Body of pancreas (tissue), 4 donors: ENCODE measurements at regions not wholly inside any gene's neighbourhood (a gene's known extent, or its start where the extent isn't known, plus 50 kb on each side); places are given as distances from the start of the nearest gene placed in this dataset.

ENCODE experiments used
- POLR2A ChIP-seq, 3 donors: fragments of 450-650 bp; IDR thresholded peaks; one replicate each; pipeline ENCODE4 v1.6.1; 2016; ENCODE audit warnings: antibody characterized with exemption in 3 of 3, mild to moderate bottlenecking in 2 of 3
- TF ChIP-seq, protein P1 (sequence below), 7 experiments: fragments of 450-650 bp in 4 of 7; fragments of 200-600 bp in 3 of 7; sonication (generic) in 3 of 7; IDR thresholded peaks; one replicate each; pipeline ENCODE4 v1.5.1; 2016 to 2019; ENCODE audit warnings: antibody characterized with exemption in 7 of 7

DNA sequence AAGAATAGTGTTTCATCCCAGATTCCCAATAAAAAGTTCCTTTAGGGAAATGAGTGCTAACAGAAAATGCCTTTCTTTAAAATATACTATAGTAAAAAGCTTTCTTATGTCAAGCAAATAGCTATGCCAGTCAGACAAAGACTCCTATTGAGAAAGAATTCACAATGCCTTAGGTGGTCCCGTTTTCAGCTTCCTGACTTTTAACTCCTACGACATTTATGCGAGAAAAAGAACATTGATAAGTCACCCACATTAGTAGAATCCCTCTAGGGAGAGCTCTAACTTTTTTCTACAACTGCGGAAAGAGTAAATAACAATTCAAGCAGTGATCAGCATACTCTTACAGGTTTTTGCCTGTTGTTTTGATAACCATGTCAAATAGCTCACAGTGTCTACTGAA, 750.8 kb upstream of the ACVR2A start:
- TF ChIP-seq POLR2A (IDR thresholded peaks at IDR 0.05) = no peak
- TF ChIP-seq, protein P1, sequence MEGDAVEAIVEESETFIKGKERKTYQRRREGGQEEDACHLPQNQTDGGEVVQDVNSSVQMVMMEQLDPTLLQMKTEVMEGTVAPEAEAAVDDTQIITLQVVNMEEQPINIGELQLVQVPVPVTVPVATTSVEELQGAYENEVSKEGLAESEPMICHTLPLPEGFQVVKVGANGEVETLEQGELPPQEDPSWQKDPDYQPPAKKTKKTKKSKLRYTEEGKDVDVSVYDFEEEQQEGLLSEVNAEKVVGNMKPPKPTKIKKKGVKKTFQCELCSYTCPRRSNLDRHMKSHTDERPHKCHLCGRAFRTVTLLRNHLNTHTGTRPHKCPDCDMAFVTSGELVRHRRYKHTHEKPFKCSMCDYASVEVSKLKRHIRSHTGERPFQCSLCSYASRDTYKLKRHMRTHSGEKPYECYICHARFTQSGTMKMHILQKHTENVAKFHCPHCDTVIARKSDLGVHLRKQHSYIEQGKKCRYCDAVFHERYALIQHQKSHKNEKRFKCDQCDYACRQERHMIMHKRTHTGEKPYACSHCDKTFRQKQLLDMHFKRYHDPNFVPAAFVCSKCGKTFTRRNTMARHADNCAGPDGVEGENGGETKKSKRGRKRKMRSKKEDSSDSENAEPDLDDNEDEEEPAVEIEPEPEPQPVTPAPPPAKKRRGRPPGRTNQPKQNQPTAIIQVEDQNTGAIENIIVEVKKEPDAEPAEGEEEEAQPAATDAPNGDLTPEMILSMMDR (IDR thresholded peaks at IDR 0.05) = no peak
